Cardiac septum (tissue), 1 donor: ENCODE measurements at regions not wholly inside any gene's neighbourhood (a gene's known extent, or its start where the extent isn't known, plus 50 kb on each side); places are given as distances from the start of the nearest gene placed in this dataset.

Source experiments
- DNase-seq: peaks from one replicate; pipeline ENCODE4 v3.0.0-alpha.2; 2020; ENCODE audit warnings: low spot score
- intact Hi-C: fragments of 100-400 bp; cut with DNase I; formaldehyde crosslinking; loops from one replicate; pipeline ENCODE4 v1.14.0; 2022
- donor health status: DM: no; HTN: no; CAD: no.

- DNase-seq = no peak
- intact Hi-C loops = no loop called here
Measured at GRCh38 chr5:174383210-174384167, 338.0 kb downstream of the NSG2 start.

- intact Hi-C loops = no loop called here
- DNase-seq = no peak
Measured at GRCh38 chr5:174384509-174384947, 339.0 kb downstream of the NSG2 start.

- DNase-seq = no peak
- intact Hi-C loops = no loop called here
Measured at GRCh38 chr5:174386306-174386705, 338.1 kb upstream of the MSX2 start.

- intact Hi-C loops = no loop called here
Measured at GRCh38 chr5:174386846-174387245, 337.5 kb upstream of the MSX2 start.

GRCh38 chr5:174387448-174387847 is 336.9 kb upstream of the MSX2 start:
- DNase-seq = no peak
- intact Hi-C loops = no loop called here

More at GRCh38 chr5:174386846-174387245, 337.5 kb upstream of the MSX2 start:
- no peak for DNase-seq

- DNase-seq = no peak
- intact Hi-C loops = no loop called here
Measured at GRCh38 chr5:174392892-174393291, 331.5 kb upstream of the MSX2 start.

GRCh38 chr5:174396541-174396940 is 327.8 kb upstream of the MSX2 start:
- DNase-seq = no peak
- intact Hi-C loops = no loop called here

GRCh38 chr5:174397206-174397605 is 327.2 kb upstream of the MSX2 start:
- intact Hi-C loops = no loop called here
- DNase-seq = no peak

- intact Hi-C loops = no loop called here
- DNase-seq = no peak
Measured at GRCh38 chr5:174398171-174398570, 326.2 kb upstream of the MSX2 start.

GRCh38 chr5:174399411-174399810 is 325.0 kb upstream of the MSX2 start:
- DNase-seq = no peak
- intact Hi-C loops = no loop called here

GRCh38 chr5:174400461-174400860 is 323.9 kb upstream of the MSX2 start:
- intact Hi-C loops = no loop called here
- no peak for DNase-seq

- intact Hi-C loops = no loop called here
- no peak for DNase-seq
Measured at GRCh38 chr5:174401793-174402192, 322.6 kb upstream of the MSX2 start.

GRCh38 chr5:174402222-174402812 is 322.1 kb upstream of the MSX2 start:
- no peak for DNase-seq
- intact Hi-C loops = no loop called here

- DNase-seq = no peak
- intact Hi-C loops = no loop called here
Measured at GRCh38 chr5:174404848-174405247, 319.5 kb upstream of the MSX2 start.

- intact Hi-C loops = no loop called here
- DNase-seq = no peak
Measured at GRCh38 chr5:174409070-174409469, 315.3 kb upstream of the MSX2 start.

- no peak for DNase-seq
- intact Hi-C loops = no loop called here
Measured at GRCh38 chr5:174409971-174410370, 314.4 kb upstream of the MSX2 start.

- DNase-seq = no peak
- intact Hi-C loops = no loop called here
Measured at GRCh38 chr5:174410716-174411478, 313.5 kb upstream of the MSX2 start.

GRCh38 chr5:174411479-174411819 is 312.9 kb upstream of the MSX2 start:
- intact Hi-C loops = no loop called here
- DNase-seq = no peak

- intact Hi-C loops = no loop called here
- no peak for DNase-seq
Measured at GRCh38 chr5:174412374-174412773, 312.0 kb upstream of the MSX2 start.

GRCh38 chr5:174412941-174413340 is 311.4 kb upstream of the MSX2 start:
- intact Hi-C loops = no loop called here
- no peak for DNase-seq
